HT1080 (cell line): ENCODE measurements at regions not wholly inside any gene's neighbourhood (a gene's known extent, or its start where the extent isn't known, plus 50 kb on each side); places are given as distances from the start of the nearest gene placed in this dataset.
A peak's percentile ranks its signal among the peaks of the same experiment; 100 is the strongest.
"Not testable (repeated sequence)": the region's sequence is repeated elsewhere in the genome, so short reads cannot be mapped to it uniquely, and the experiment has no call there.

Experiments used
- DNase-seq: peaks from one replicate; pipeline ENCODE4 v3.0.0-alpha.2; 2015; ENCODE audit warnings: low read depth

- DNase-seq: not testable (repeated sequence)
Observed at GRCh38 chr1:117314951-117315350, 52.3 kb upstream of the MAN1A2 start.

DNA sequence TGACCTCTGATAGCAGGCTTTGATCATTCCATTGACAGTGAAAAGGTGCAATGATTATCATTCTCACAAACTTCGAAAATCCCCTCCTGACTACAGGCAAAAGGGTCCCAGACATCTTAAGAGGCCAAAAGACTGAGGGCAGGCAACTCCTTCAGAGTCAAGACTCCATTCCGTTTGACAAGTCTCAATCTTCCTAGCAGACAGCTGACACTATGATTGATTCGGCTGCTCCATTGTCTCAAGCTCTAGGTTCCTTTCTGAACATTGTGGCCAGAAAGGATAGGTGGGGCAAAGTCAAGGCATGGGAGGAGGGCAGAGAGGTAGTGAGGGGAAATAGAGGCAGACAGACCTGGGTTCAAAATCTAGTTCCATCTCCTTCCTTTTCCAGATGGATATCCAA is 53.7 kb upstream of the MAN1A2 start:
- no peak for DNase-seq

DNA sequence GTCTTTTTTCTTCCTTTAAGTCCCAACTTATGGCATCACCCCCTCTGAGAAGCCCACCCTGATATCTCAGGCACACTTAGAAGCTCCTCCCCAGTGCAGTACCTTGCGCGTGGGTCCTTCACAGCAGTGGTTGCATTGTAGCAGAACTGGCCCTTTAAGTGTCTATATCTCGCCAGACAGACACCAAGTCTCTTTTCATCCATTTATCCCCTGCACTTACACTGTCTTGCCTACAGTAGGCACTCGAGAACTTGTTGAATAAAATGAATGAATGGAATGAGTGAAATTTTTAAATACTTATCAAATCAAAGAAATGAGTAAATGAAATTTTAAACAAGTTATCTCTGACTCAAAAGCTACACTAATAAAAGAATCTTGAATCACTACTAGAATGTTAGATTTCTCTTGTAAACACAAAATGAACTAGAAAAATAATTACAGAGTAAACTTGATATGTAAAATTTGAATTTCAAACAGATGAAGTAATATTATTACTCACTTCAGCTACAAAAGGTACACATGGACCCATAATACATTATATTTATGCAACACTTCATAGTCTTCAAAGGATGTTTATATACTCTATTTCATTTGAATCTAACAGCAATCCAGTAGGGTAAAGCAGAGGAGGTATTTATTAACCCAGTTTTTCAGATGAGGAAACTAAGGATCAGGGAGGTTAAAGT is 54.7 kb upstream of the MAN1A2 start:
- DNase-seq: peak; percentile 39

- no peak for DNase-seq
Observed at GRCh38 chr1:117308311-117308916, 58.8 kb upstream of the MAN1A2 start.

- no peak for DNase-seq
Observed at GRCh38 chr1:117301901-117302300, 65.3 kb upstream of the MAN1A2 start.

DNA sequence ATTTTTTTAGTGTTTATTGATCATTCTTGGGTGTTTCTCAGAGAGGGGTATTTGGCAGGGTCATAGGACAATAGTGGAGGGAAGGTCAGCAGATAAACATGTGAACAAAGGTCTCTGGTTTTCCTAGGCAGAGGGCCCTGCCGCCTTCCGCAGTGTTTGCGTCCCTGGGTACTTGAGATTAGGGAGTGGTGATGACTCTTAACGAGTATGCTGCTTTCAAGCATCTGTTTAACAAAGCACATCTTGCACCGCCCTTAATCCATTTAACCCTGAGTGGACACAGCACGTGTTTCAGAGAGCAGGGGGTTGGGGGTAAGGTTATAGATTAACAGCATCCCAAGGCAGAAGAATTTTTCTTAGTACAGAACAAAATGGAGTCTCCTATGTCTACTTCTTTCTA is 67.1 kb upstream of the MAN1A2 start:
- not testable (repeated sequence) for DNase-seq

DNA sequence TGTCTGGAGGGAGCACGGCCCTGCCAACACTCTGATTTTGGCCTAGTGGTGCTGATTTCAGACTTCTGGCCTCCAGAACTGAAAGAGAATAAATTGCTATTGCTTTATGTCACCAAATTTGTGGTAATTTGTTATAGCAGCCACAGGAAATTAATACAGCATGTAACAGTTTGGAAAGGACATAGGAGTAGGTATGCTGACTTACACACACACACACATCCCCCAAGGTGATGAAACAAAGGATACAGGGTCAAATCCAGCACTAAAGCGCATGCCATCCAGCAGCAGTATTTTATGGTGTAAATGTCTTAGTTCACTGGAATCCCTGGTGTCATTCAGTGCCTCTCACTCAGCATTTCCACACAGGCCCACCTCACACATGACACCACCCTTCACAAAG is 72.2 kb upstream of the MAN1A2 start:
- no peak for DNase-seq

DNA sequence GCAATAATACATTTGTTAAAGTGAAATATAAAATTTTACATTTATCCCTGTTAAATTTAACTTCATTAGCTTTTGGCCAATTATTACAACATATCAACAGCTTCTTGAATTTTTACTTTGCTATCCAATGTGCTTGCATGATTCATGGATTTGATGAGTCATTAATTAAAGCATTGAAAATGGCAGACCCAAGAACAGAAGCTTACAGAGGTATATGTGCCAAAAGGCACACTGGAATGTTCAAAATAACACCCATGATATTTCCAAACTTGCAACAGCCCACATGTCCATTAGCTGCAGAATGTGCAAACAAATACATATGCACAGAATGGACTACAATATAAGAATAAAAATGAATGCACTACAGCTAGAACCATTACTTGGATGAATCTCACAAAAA is 76.4 kb upstream of the MAN1A2 start:
- DNase-seq: no peak

DNA sequence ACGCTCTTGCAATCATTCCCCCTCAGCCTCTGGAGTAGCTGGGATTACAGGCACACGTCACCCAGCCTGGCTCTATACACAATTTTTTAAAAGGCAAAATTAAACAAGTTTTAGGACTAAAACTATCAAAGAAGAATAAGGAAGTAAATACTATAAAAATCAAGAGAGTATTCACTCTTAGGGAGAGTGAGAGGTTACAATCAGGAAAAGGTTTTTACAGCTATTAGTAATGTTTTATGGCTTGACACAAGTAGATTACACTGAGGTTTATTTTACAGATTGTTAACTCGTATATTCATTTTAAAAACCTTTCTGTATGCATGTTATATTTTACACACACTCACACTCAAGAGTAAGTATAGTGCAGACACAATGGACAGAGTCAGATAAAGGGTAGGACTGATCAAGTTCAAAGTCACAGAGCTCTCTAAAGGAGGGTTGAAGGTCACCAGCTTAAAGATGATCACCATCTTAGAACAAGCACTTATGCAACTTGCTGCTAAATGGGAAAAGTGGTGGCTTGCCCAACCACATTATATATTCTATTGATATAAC is 77.9 kb upstream of the MAN1A2 start:
- no peak for DNase-seq

DNA sequence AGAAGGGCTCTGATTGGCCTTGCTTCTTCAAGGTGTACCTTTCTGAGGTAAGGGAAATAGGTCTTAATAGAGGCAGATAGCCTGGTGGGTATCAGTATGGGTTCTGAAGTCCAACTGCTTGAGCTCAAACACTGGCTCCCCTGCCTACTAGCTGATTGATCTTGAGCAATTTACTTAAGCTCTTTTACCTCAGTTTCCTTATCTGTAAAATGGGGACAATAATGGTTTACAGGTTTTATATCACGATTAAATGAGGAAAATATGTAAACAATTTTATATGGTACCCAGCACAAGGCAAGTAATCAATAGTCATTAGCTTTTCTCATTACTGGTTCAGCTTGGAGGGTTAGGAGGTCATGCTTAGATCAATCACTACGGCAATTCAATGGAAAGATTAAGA is 75.8 kb upstream of the VTCN1 start:
- no peak for DNase-seq

DNA sequence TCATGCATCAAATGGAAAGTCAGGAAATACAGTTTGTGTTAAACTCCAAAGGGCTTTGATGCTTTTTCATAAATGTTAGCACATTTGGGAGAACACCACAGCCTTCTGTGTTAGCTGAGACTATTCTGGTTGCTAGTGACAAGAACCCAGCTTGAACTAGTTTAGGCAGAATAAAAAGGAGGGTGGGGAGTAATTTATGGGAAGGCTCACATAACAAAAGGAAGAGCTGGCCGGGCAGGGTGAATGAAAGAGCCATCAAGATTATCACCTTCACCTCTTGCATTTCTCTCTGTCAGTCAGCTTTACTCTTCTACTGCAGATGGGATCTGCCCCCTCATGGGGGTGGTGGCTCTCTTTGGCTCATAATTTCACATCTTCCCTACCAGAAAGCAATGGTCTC is 75.4 kb upstream of the VTCN1 start:
- DNase-seq: no peak

DNA sequence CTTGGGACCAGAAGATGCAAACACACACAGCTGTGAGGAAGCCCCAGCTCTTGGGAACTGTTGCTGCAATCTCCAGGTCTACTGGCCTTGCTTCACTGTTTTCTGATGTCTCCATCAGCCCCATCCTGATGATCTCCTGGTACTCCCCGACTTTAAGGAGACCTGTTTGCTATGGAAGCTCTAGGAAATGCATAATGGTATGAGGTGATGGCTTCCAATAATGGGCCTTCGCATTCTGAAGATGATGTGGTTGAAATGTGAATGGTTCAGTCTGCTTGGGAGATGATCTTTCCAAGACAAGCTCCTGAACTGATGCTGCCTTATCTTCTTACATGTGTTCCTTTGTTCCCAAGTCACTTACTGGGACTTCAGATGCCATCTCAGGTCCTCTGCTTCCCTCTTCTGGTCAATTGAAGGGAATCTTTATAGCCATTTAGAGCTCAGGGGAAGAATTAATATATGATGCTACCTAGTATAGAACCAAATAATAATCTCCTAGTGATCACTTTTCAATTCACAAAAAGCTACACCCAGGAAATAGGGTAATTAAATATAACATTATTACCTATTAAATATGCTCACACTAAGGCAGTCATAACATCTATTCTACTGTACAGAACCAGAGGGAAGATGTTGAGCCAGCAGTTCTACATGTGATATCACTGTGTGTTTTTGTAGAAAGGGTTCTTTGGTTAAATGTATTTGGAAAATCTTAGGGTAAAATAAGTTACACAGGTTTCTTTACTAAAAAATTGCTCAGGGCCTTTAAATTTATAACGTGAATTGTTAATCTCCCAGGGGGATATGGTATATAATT is 73.9 kb upstream of the VTCN1 start:
- DNase-seq: peak; percentile 58

- DNase-seq: no peak
Observed at GRCh38 chr1:117278531-117278930, 67.8 kb upstream of the VTCN1 start.

- no peak for DNase-seq
Observed at GRCh38 chr1:117275055-117275454, 64.3 kb upstream of the VTCN1 start.

GRCh38 chr1:117271959-117272358 is 61.2 kb upstream of the VTCN1 start:
- peak; percentile 34 for DNase-seq

GRCh38 chr1:117271129-117271528 is 60.4 kb upstream of the VTCN1 start:
- no peak for DNase-seq

DNA sequence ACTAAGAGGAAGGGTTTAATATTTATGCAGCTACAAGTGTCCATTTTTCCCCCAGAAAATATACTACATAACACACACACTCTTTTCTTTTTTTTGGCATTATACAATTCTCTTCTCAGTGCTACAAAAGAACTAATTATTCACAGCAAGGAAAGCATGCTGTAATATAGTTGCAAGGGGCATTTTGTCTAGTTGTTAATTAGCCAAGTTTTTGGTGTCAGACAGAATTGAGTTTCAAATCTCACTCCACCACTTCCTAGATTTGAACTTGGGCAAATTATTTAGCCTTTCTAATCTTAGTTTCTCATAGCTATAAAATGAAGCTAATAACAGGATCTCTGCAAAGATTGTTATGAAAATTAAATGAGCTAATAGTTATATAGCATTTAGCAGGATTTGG is 60.0 kb upstream of the VTCN1 start:
- no peak for DNase-seq

GRCh38 chr1:117268535-117269455 is 58.1 kb upstream of the VTCN1 start:
- no peak for DNase-seq

DNA sequence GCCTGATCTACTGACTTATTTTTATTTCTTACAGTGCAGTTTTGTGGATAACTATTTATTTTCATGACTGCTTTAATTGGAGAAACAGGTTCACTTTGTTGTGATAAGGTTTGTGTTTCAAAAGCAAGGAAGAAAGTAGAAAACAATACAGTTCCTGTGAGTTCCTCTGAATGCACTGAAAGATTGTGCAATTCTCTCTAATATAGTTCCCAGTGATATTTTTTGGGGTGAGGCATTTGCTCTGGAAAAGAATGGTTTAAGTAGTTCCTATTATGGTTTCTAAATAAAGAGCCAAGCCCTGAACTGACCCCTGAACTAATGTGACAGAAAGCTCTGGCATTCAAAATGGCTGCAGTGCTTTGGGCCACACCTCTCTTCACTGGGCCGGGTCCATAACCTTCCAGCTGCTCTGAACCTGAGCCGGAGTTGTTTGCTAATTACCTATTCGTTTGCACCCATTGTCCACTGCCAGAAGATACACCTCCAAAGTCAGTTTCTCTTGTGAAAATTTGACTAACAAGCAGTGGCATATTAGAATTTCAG is 56.6 kb upstream of the VTCN1 start:
- no peak for DNase-seq

DNA sequence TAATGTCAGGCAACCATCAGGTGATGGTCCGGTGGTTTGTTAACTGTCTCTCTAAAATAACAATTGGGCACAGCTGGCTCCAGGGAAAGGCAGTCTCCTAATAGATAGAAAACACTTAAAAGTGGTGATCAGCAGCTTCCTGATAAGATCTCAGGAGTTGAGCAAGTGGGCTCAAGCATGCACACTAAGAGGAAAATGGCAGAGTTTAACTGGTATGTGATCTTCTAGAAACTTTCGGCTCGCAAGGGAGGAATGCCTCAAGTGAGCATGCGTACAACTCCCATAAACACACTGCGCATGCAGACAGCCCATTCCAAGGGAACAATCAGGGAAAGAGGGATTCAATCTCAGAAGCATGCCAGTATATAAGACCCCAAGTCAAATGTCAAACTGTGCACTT is 52.2 kb upstream of the VTCN1 start:
- DNase-seq: no peak

- DNase-seq: no peak
Observed at GRCh38 chr1:117261424-117261785, 50.7 kb upstream of the VTCN1 start.
